Neural cell (in vitro differentiated cells): ENCODE measurements at regions not wholly inside any gene's neighbourhood (a gene's known extent, or its start where the extent isn't known, plus 50 kb on each side); places are given as distances from the start of the nearest gene placed in this dataset.

Experiments used
- H2AFZ ChIP-seq: fragments of 200-600, 300-800 bp; sonication (generic), shearing (Covaris generic); 2 replicates; pipeline ENCODE4 v1.6.0; 2014; ENCODE audit warnings: low read depth, mild to moderate bottlenecking, antibody characterized with exemption, low read length, moderate library complexity
- H3F3A ChIP-seq: fragments of 200-600 bp; shearing (Covaris generic); 2 replicates; pipeline ENCODE4 v1.6.1; 2016; ENCODE audit warnings: mild to moderate bottlenecking, moderate library complexity, mixed read lengths, antibody characterized with exemption, low read length; ENCODE audit not compliant: insufficient read depth, poor library complexity, severe bottlenecking
- H3K27ac ChIP-seq: fragments of 200-600, 300-800 bp; sonication (generic), shearing (Covaris generic); 2 replicates; pipeline ENCODE4 v1.5.1; 2014; ENCODE audit warnings: mild to moderate bottlenecking, low read length, moderate library complexity
- H3K27me3 ChIP-seq: fragments of 300-800, 200-600 bp; sonication (generic), shearing (Covaris generic); 2 replicates; pipeline ENCODE4 v1.6.0; 2014; ENCODE audit warnings: mild to moderate bottlenecking, low read depth, low read length, moderate library complexity; ENCODE audit not compliant: insufficient read depth
- H3K36me3 ChIP-seq: fragments of 300-800, 200-600 bp; sonication (generic), shearing (Covaris generic); 2 replicates; pipeline ENCODE4 v1.5.1; 2014; ENCODE audit warnings: mild to moderate bottlenecking, antibody characterized with exemption, low read length, moderate library complexity; ENCODE audit not compliant: insufficient read depth
- H3K4me2 ChIP-seq: fragments of 300-800, 200-600 bp; sonication (generic), shearing (Covaris generic); 2 replicates; pipeline ENCODE4 v1.6.0; 2014; ENCODE audit warnings: mild to moderate bottlenecking, low read length
- H3K4me3 ChIP-seq: fragments of 300-800, 200-600 bp; sonication (generic), shearing (Covaris generic); 2 replicates; pipeline ENCODE4 v1.5.1; 2014; ENCODE audit warnings: mild to moderate bottlenecking, low read length, moderate library complexity
- H3K79me2 ChIP-seq: fragments of 200-600 bp; shearing (Covaris generic); replicated peaks from 2 replicates; pipeline ENCODE4 v1.6.0; 2014; ENCODE audit warnings: mild to moderate bottlenecking, low read length, moderate library complexity; ENCODE audit not compliant: insufficient read depth
- H3K9ac ChIP-seq: fragments of 300-800, 200-600 bp; sonication (generic), shearing (Covaris generic); 2 replicates; pipeline ENCODE4 v1.6.1; 2016; ENCODE audit warnings: mild to moderate bottlenecking, low read length, mixed read lengths
- H3K9me2 ChIP-seq: fragments of 200-600 bp; shearing (Covaris generic); 2 replicates; pipeline ENCODE4 v1.6.1; 2016; ENCODE audit warnings: mild to moderate bottlenecking, low read length, mixed read lengths; ENCODE audit not compliant: insufficient read depth
- H3K9me3 ChIP-seq: fragments of 200-600, 300-800 bp; sonication (generic), shearing (Covaris generic); 2 replicates; pipeline ENCODE4 v1.6.1; 2016; ENCODE audit warnings: mild to moderate bottlenecking, mixed run types, low read length, moderate library complexity, mixed read lengths
- H4K20me1 ChIP-seq: fragments of 200-600 bp; shearing (Covaris generic); 2 replicates; pipeline ENCODE4 v1.6.1; 2016; ENCODE audit warnings: mild to moderate bottlenecking, mixed run types; ENCODE audit not compliant: insufficient read depth
- CTCF ChIP-seq: fragments of 450-650 bp; IDR thresholded peaks from 2 replicates; pipeline ENCODE4 v1.5.1; 2014; ENCODE audit warnings: antibody characterized with exemption, mild to moderate bottlenecking, moderate library complexity; ENCODE audit not compliant: poor library complexity, severe bottlenecking
- EP300 ChIP-seq: fragments of 450-650 bp; conservative IDR thresholded peaks from 2 replicates; pipeline ENCODE4 v1.6.1; 2014; ENCODE audit warnings: antibody characterized with exemption, mild to moderate bottlenecking, moderate library complexity; ENCODE audit not compliant: poor library complexity, severe bottlenecking
- EZH2 ChIP-seq: fragments of 200-600, 300-800 bp; shearing (Covaris generic), sonication (generic); IDR thresholded peaks from 2 replicates; pipeline ENCODE4 v1.6.1; 2014; ENCODE audit warnings: antibody characterized with exemption, low read length, borderline replicate concordance, mild to moderate bottlenecking; ENCODE audit not compliant: insufficient read depth, poor library complexity, severe bottlenecking
- MXI1 ChIP-seq: fragments of 450-650 bp; conservative IDR thresholded peaks from 2 replicates; pipeline ENCODE4 v1.6.1; 2014; ENCODE audit warnings: antibody characterized with exemption, mild to moderate bottlenecking; ENCODE audit not compliant: poor library complexity, severe bottlenecking
- POLR2AphosphoS5 ChIP-seq: IDR thresholded peaks from 2 replicates; pipeline ENCODE4 v1.6.1; 2012
- RAD21 ChIP-seq: fragments of 450-650 bp; conservative IDR thresholded peaks from 2 replicates; pipeline ENCODE4 v1.6.1; 2014; ENCODE audit warnings: antibody characterized with exemption, mild to moderate bottlenecking, moderate library complexity
- SMC3 ChIP-seq: fragments of 450-650 bp; conservative IDR thresholded peaks from 2 replicates; pipeline ENCODE4 v1.6.1; 2014; ENCODE audit warnings: antibody characterized with exemption, mild to moderate bottlenecking, moderate library complexity; ENCODE audit not compliant: poor library complexity
- TAF1 ChIP-seq: IDR thresholded peaks from 2 replicates; pipeline ENCODE4 v1.6.1; 2012; ENCODE audit warnings: low read depth
- TF ChIP-seq, protein P1 (sequence below): IDR thresholded peaks from 2 replicates; pipeline ENCODE4 v1.6.1; 2012; ENCODE audit warnings: borderline replicate concordance

GRCh38 chr14:32256576-32256975, 53.5 kb upstream of the RNU6-8 start:
- Histone ChIP-seq H4K20me1 (no peaks in the 10 kb centered on the region), H3K27ac (no peak overlapping the region), H3K79me2 (no peaks in the 10 kb centered on the region), H2AFZ (no peak overlapping the region), H3K4me3 (no peak overlapping the region), H3F3A (no peaks in the 10 kb centered on the region), H3K4me2 (no peak overlapping the region), H3K9me3 (no peaks in the 10 kb centered on the region), H3K27me3 (no peaks in the 10 kb centered on the region), H3K36me3 (no peaks in the 10 kb centered on the region), H3K9ac (no peak overlapping the region), H3K9me2 (no peaks in the 10 kb centered on the region)
- TF ChIP-seq MXI1 = no peak
- TF ChIP-seq, protein P1, sequence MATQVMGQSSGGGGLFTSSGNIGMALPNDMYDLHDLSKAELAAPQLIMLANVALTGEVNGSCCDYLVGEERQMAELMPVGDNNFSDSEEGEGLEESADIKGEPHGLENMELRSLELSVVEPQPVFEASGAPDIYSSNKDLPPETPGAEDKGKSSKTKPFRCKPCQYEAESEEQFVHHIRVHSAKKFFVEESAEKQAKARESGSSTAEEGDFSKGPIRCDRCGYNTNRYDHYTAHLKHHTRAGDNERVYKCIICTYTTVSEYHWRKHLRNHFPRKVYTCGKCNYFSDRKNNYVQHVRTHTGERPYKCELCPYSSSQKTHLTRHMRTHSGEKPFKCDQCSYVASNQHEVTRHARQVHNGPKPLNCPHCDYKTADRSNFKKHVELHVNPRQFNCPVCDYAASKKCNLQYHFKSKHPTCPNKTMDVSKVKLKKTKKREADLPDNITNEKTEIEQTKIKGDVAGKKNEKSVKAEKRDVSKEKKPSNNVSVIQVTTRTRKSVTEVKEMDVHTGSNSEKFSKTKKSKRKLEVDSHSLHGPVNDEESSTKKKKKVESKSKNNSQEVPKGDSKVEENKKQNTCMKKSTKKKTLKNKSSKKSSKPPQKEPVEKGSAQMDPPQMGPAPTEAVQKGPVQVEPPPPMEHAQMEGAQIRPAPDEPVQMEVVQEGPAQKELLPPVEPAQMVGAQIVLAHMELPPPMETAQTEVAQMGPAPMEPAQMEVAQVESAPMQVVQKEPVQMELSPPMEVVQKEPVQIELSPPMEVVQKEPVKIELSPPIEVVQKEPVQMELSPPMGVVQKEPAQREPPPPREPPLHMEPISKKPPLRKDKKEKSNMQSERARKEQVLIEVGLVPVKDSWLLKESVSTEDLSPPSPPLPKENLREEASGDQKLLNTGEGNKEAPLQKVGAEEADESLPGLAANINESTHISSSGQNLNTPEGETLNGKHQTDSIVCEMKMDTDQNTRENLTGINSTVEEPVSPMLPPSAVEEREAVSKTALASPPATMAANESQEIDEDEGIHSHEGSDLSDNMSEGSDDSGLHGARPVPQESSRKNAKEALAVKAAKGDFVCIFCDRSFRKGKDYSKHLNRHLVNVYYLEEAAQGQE = no peak
- TF ChIP-seq RAD21 = no peak
- no peak for TF ChIP-seq EZH2
- TF ChIP-seq CTCF = no peak
- no peak for TF ChIP-seq POLR2AphosphoS5
- no peak for TF ChIP-seq SMC3
- no peak for TF ChIP-seq EP300
- TF ChIP-seq TAF1 = no peak

- Histone ChIP-seq H2AFZ (no peak overlapping the region), H3K9ac (no peak overlapping the region)
These were observed 55.4 kb upstream of the RNU6-8 start for GRCh38 chr14:32258336-32258993.

More at GRCh38 chr14:32258336-32258993, 55.4 kb upstream of the RNU6-8 start:
- no peaks in the 10 kb centered on the region for H4K20me1 ChIP-seq
- no peaks in the 10 kb centered on the region for H3K27me3 ChIP-seq
- H3F3A ChIP-seq = no peaks in the 10 kb centered on the region
- no peak overlapping the region for H3K4me2 ChIP-seq
- peaks cover under 1% of the 10 kb centered on the region for H3K9me3 ChIP-seq
- H3K27ac ChIP-seq = no peak overlapping the region
- H3K79me2 ChIP-seq = no peaks in the 10 kb centered on the region
- H3K9me2 ChIP-seq = no peaks in the 10 kb centered on the region
- H3K4me3 ChIP-seq = no peak overlapping the region
- H3K36me3 ChIP-seq = no peaks in the 10 kb centered on the region
- no peak for TF ChIP-seq TAF1
- no peak for TF ChIP-seq MXI1
- TF ChIP-seq EP300 = no peak
- no peak for TF ChIP-seq RAD21
- no peak for TF ChIP-seq POLR2AphosphoS5
- no peak for TF ChIP-seq EZH2
- TF ChIP-seq CTCF = no peak
- no peak for TF ChIP-seq SMC3
- TF ChIP-seq, protein P1 = no peak
